Muscle of leg (tissue), 3 donors: ENCODE measurements at regions not wholly inside any gene's neighbourhood (a gene's known extent, or its start where the extent isn't known, plus 50 kb on each side); places are given as distances from the start of the nearest gene placed in this dataset.
"Not testable (repeated sequence)": the region's sequence is repeated elsewhere in the genome, so short reads cannot be mapped to it uniquely, and the experiment has no call there.

Experiments
- DNase-seq: peaks from one replicate; pipeline ENCODE4 v3.0.0; 2013
- H3K27ac ChIP-seq: one replicate; pipeline ENCODE4 v1.5.1; 2013; ENCODE audit warnings: mild to moderate bottlenecking, low read length, control low read depth
- H3K27me3 ChIP-seq: one replicate; pipeline ENCODE4 v1.6.1; 2013; ENCODE audit warnings: low read length; ENCODE audit not compliant: control insufficient read depth, insufficient read depth
- H3K36me3 ChIP-seq: one replicate; pipeline ENCODE4 v1.6.1; 2013; ENCODE audit warnings: low read length; ENCODE audit not compliant: control insufficient read depth, insufficient read depth
- H3K4me1 ChIP-seq: one replicate; pipeline ENCODE4 v1.6.1; 2013; ENCODE audit warnings: low read length; ENCODE audit not compliant: control insufficient read depth, insufficient read depth
- H3K4me3 ChIP-seq: one replicate; pipeline ENCODE4 v1.5.1; 2013; ENCODE audit warnings: low read length, control low read depth
- H3K9me3 ChIP-seq: replicated peaks from 2 replicates; pipeline ENCODE4 v1.6.1; 2013; ENCODE audit warnings: low read depth, low read length; ENCODE audit not compliant: control insufficient read depth
- WGBS: methylation state at CpG from one replicate; pipeline ENCODE4 v1.1.5; 2013; ENCODE audit warnings: missing lambda C conversion rate; ENCODE audit not compliant: insufficient coverage; 5-methylcytosine and 5-hydroxymethylcytosine counted together

GRCh38 chr20:43365691-43366090 lies 92.0 kb upstream of the SRSF6 start:
- H3K27me3 ChIP-seq: peaks cover 8% of the 10 kb centered on the region
- H3K9me3 ChIP-seq: no peaks in the 10 kb centered on the region
- H3K4me3 ChIP-seq: no peak overlapping the region
- H3K36me3 ChIP-seq: no peaks in the 10 kb centered on the region
- no peak overlapping the region for H3K27ac ChIP-seq
- WGBS: 69% methylated on average over 4 of the region's 10 CpGs
- no peak for DNase-seq
- no peaks in the 10 kb centered on the region for H3K4me1 ChIP-seq

- no peak for DNase-seq
- Histone ChIP-seq H3K4me1 (no peaks in the 10 kb centered on the region), H3K36me3 (no peaks in the 10 kb centered on the region), H3K4me3 (no peak overlapping the region), H3K27me3 (peaks cover 8% of the 10 kb centered on the region), H3K9me3 (no peaks in the 10 kb centered on the region), H3K27ac (no peak overlapping the region)
- 91% methylated on average over 6 of the region's 8 CpGs for WGBS
These were observed 93.7 kb upstream of the SRSF6 start for GRCh38 chr20:43364001-43364400.

GRCh38 chr20:43363506-43363905 lies 94.2 kb upstream of the SRSF6 start:
- H3K4me3 ChIP-seq: no peak overlapping the region
- no peaks in the 10 kb centered on the region for H3K9me3 ChIP-seq
- no peak overlapping the region for H3K27ac ChIP-seq
- 68% methylated on average over 8 of the region's 13 CpGs for WGBS
- H3K4me1 ChIP-seq: no peaks in the 10 kb centered on the region
- no peaks in the 10 kb centered on the region for H3K36me3 ChIP-seq
- no peak for DNase-seq
- peaks cover 8% of the 10 kb centered on the region for H3K27me3 ChIP-seq

- Histone ChIP-seq H3K27me3 (peaks cover 3% of the 10 kb centered on the region), H3K36me3 (no peaks in the 10 kb centered on the region), H3K4me3 (no peak overlapping the region), H3K27ac (no peak overlapping the region), H3K9me3 (no peaks in the 10 kb centered on the region), H3K4me1 (no peaks in the 10 kb centered on the region)
- WGBS: 93% methylated on average over 3 of the region's 4 CpGs
- DNase-seq: no peak
These were observed 96.2 kb upstream of the SRSF6 start for GRCh38 chr20:43361526-43361925.

GRCh38 chr20:43360016-43360415 lies 97.7 kb upstream of the SRSF6 start:
- H3K4me1 ChIP-seq: no peaks in the 10 kb centered on the region
- DNase-seq: no peak
- no peak overlapping the region for H3K27ac ChIP-seq
- 90% methylated on average over 3 of the region's 8 CpGs for WGBS
- no peaks in the 10 kb centered on the region for H3K27me3 ChIP-seq
- H3K36me3 ChIP-seq: no peaks in the 10 kb centered on the region
- H3K9me3 ChIP-seq: no peaks in the 10 kb centered on the region
- H3K4me3 ChIP-seq: no peak overlapping the region

GRCh38 chr20:43358811-43359210 lies 98.9 kb upstream of the SRSF6 start:
- H3K27me3 ChIP-seq: no peaks in the 10 kb centered on the region
- WGBS: 100% methylated on average over 1 of the region's 2 CpGs
- no peaks in the 10 kb centered on the region for H3K9me3 ChIP-seq
- no peak overlapping the region for H3K4me3 ChIP-seq
- H3K4me1 ChIP-seq: no peaks in the 10 kb centered on the region
- no peak overlapping the region for H3K27ac ChIP-seq
- DNase-seq: no peak
- H3K36me3 ChIP-seq: no peaks in the 10 kb centered on the region

GRCh38 chr20:43357352-43357751 lies 100.3 kb upstream of the SRSF6 start:
- no peak for DNase-seq
- no peaks in the 10 kb centered on the region for H3K4me1 ChIP-seq
- H3K9me3 ChIP-seq: no peaks in the 10 kb centered on the region
- no peak overlapping the region for H3K27ac ChIP-seq
- no peak overlapping the region for H3K4me3 ChIP-seq
- 96% methylated on average over 3 of the region's 6 CpGs for WGBS
- no peaks in the 10 kb centered on the region for H3K27me3 ChIP-seq
- no peaks in the 10 kb centered on the region for H3K36me3 ChIP-seq

GRCh38 chr20:43355610-43356009 lies 102.1 kb upstream of the SRSF6 start:
- no peak for DNase-seq
- no peak overlapping the region for H3K4me3 ChIP-seq
- no peaks in the 10 kb centered on the region for H3K27me3 ChIP-seq
- 39% methylated on average over 2 of the region's 2 CpGs for whole genome bisulfite sequencing
- H3K27ac ChIP-seq: no peak overlapping the region
- no peaks in the 10 kb centered on the region for H3K9me3 ChIP-seq
- no peaks in the 10 kb centered on the region for H3K36me3 ChIP-seq
- no peaks in the 10 kb centered on the region for H3K4me1 ChIP-seq

GRCh38 chr20:43352996-43353395 lies 104.7 kb upstream of the SRSF6 start:
- no peak overlapping the region for H3K4me3 ChIP-seq
- no peaks in the 10 kb centered on the region for H3K27me3 ChIP-seq
- WGBS: 91% methylated on average over 7 of the region's 8 CpGs
- no peak overlapping the region for H3K27ac ChIP-seq
- no peaks in the 10 kb centered on the region for H3K4me1 ChIP-seq
- no peak for DNase-seq
- H3K9me3 ChIP-seq: no peaks in the 10 kb centered on the region
- no peaks in the 10 kb centered on the region for H3K36me3 ChIP-seq

- not testable (repeated sequence) for H3K27me3 ChIP-seq, H3K27ac ChIP-seq, DNase-seq, H3K9me3 ChIP-seq, H3K36me3 ChIP-seq, H3K4me1 ChIP-seq, H3K4me3 ChIP-seq
- WGBS: 80% methylated on average over 1 of the region's 3 CpGs
These were observed 107.0 kb upstream of the SRSF6 start for GRCh38 chr20:43350694-43351093.

- Histone ChIP-seq H3K27me3 (no peaks in the 10 kb centered on the region), H3K27ac (no peak overlapping the region), H3K36me3 (no peaks in the 10 kb centered on the region), H3K4me3 (no peak overlapping the region), H3K9me3 (no peaks in the 10 kb centered on the region), H3K4me1 (no peaks in the 10 kb centered on the region)
- DNase-seq: no peak
- WGBS: 72% methylated on average over 2 of the region's 2 CpGs
These were observed 107.9 kb upstream of the SRSF6 start for GRCh38 chr20:43349841-43350240.
